ENCODE measurements at regions not wholly inside any gene's neighbourhood (a gene's known extent, or its start where the extent isn't known, plus 50 kb on each side); places are given as distances from the start of the nearest gene placed in this dataset.

GRCh38 chr6:132952031-132952867, 137.9 kb downstream of the RPS12 start:
- Histone ChIP-seq H3K27me3 (no peaks in the 10 kb centered on the region), H3K9me2 (replicated peaks; ENCODE audit: insufficient read depth) (no peaks in the 10 kb centered on the region), H3K4me3 (no peak overlapping the region), H3K27ac (no peak overlapping the region), H3K4me1 (ENCODE audit: insufficient read depth) (no peaks in the 10 kb centered on the region), H4K20me1 (ENCODE audit: insufficient read depth, poor library complexity, severe bottlenecking) (no peaks in the 10 kb centered on the region), H3K36me3 (replicated peaks; ENCODE audit: insufficient read depth, low read depth) (no peaks in the 10 kb centered on the region), H2AFZ (no peak overlapping the region), H3K4me2 (no peak overlapping the region), H3K79me2 (no peaks in the 10 kb centered on the region), H3K9me3 (ENCODE audit: low read depth) (no peaks in the 10 kb centered on the region)
- 77% methylated on average over 6 of the region's 6 CpGs for WGBS (ENCODE audit: low lambda C conversion rate, missing lambda C conversion rate)
- DNase-seq (ENCODE audit: low spot score), result no peak
- no peak for TF ChIP-seq EZH2phosphoT487 (IDR thresholded peaks at IDR 0.05; ENCODE audit: low read depth, severe bottlenecking, unreplicated experiment)
- TF ChIP-seq EZH2 (IDR thresholded peaks at IDR 0.05; ENCODE audit: borderline replicate concordance), result no peak
- no peak for TF ChIP-seq CTCF (IDR thresholded peaks at IDR 0.05; ENCODE audit: poor library complexity)

GRCh38 chr6:132952986-132953385, 138.6 kb downstream of the RPS12 start:
- no peaks in the 10 kb centered on the region for H4K20me1 ChIP-seq (ENCODE audit: insufficient read depth, poor library complexity, severe bottlenecking)
- H3K9me3 ChIP-seq (ENCODE audit: low read depth), result no peaks in the 10 kb centered on the region
- TF ChIP-seq CTCF (IDR thresholded peaks at IDR 0.05; ENCODE audit: poor library complexity) (no peak), EZH2 (IDR thresholded peaks at IDR 0.05; ENCODE audit: borderline replicate concordance) (no peak), EZH2phosphoT487 (IDR thresholded peaks at IDR 0.05; ENCODE audit: low read depth, severe bottlenecking, unreplicated experiment) (no peak)
- H3K9me2 ChIP-seq (replicated peaks; ENCODE audit: insufficient read depth), result no peaks in the 10 kb centered on the region
- WGBS (ENCODE audit: low lambda C conversion rate, missing lambda C conversion rate), result 90% methylated on average over 3 of the region's 3 CpGs
- no peaks in the 10 kb centered on the region for H3K4me1 ChIP-seq (ENCODE audit: insufficient read depth)
- H2AFZ ChIP-seq, result no peak overlapping the region
- H3K36me3 ChIP-seq (replicated peaks; ENCODE audit: insufficient read depth, low read depth), result no peaks in the 10 kb centered on the region
- no peak for DNase-seq (ENCODE audit: low spot score)
- no peaks in the 10 kb centered on the region for H3K79me2 ChIP-seq
- H3K4me3 ChIP-seq, result no peak overlapping the region
- no peak overlapping the region for H3K27ac ChIP-seq
- no peaks in the 10 kb centered on the region for H3K27me3 ChIP-seq
- no peak overlapping the region for H3K4me2 ChIP-seq

GRCh38 chr6:132954222-132954621, 139.9 kb downstream of the RPS12 start:
- Histone ChIP-seq H3K27ac (no peak overlapping the region), H3K36me3 (replicated peaks; ENCODE audit: insufficient read depth, low read depth) (no peaks in the 10 kb centered on the region), H3K27me3 (peaks cover 6% of the 10 kb centered on the region), H4K20me1 (ENCODE audit: insufficient read depth, poor library complexity, severe bottlenecking) (no peaks in the 10 kb centered on the region), H3K4me1 (ENCODE audit: insufficient read depth) (no peaks in the 10 kb centered on the region), H2AFZ (no peak overlapping the region), H3K4me2 (no peak overlapping the region), H3K9me2 (replicated peaks; ENCODE audit: insufficient read depth) (no peaks in the 10 kb centered on the region), H3K9me3 (ENCODE audit: low read depth) (no peaks in the 10 kb centered on the region), H3K79me2 (no peaks in the 10 kb centered on the region), H3K4me3 (no peak overlapping the region)
- TF ChIP-seq EZH2 (IDR thresholded peaks at IDR 0.05; ENCODE audit: borderline replicate concordance), result no peak
- no peak for TF ChIP-seq CTCF (IDR thresholded peaks at IDR 0.05; ENCODE audit: poor library complexity)
- no peak for TF ChIP-seq EZH2phosphoT487 (IDR thresholded peaks at IDR 0.05; ENCODE audit: low read depth, severe bottlenecking, unreplicated experiment)
- DNase-seq (ENCODE audit: low spot score), result no peak
- WGBS (ENCODE audit: low lambda C conversion rate, missing lambda C conversion rate), result 92% methylated on average over 9 of the region's 9 CpGs
